Testis (tissue), 2 donors: ENCODE measurements at regions not wholly inside any gene's neighbourhood (a gene's known extent, or its start where the extent isn't known, plus 50 kb on each side); places are given as distances from the start of the nearest gene placed in this dataset.

Source experiments
- DNase-seq: peaks from one replicate; pipeline ENCODE4 v3.0.0-alpha.2; 2019
- H3K27ac ChIP-seq, 2 donors: fragments of 200-600 bp; sonication (generic); one replicate each; pipeline ENCODE4 v1.5.1; 2019
- H3K27me3 ChIP-seq: fragments of 200-600 bp; sonication (generic); one replicate; pipeline ENCODE4 v1.5.1; 2019
- H3K36me3 ChIP-seq: fragments of 200-600 bp; sonication (generic); one replicate; pipeline ENCODE4 v1.5.1; 2017; ENCODE audit warnings: low read depth; ENCODE audit errors: missing control alignments
- H3K4me1 ChIP-seq: fragments of 200-600 bp; sonication (generic); one replicate; pipeline ENCODE4 v1.5.1; 2019
- H3K4me3 ChIP-seq, 2 donors: fragments of 200-600 bp; sonication (generic); one replicate each; pipeline ENCODE4 v1.5.1; 2017 to 2019
- H3K9me3 ChIP-seq: fragments of 200-600 bp; sonication (generic); one replicate; pipeline ENCODE4 v1.5.1; 2017
- POLR2A ChIP-seq: fragments of 450-650 bp; IDR thresholded peaks from one replicate; pipeline ENCODE4 v1.6.1; 2017; ENCODE audit warnings: antibody characterized with exemption, mild to moderate bottlenecking, moderate library complexity
- WGBS, 2 donors: methylation state at CpG; one replicate each; pipeline ENCODE4 v1.1.5; 2018; 5-methylcytosine and 5-hydroxymethylcytosine counted together
- intact Hi-C: fragments of 100-400 bp; cut with DNase I; formaldehyde crosslinking; loops from one replicate; pipeline ENCODE4 v1.15.1; 2023; ENCODE audit warnings: low total_unique reads
- TF ChIP-seq, protein P1 (sequence below), 3 experiments: fragments of 450-650 bp in 2 of 3; fragments of 200-600 bp in 1 of 3; sonication (generic) in 1 of 3; IDR thresholded peaks; one replicate each; pipeline ENCODE4 v1.5.1; 2016 to 2019; ENCODE audit warnings: antibody characterized with exemption in 3 of 3, mild to moderate bottlenecking in 2 of 3, moderate library complexity in 1 of 3

DNA sequence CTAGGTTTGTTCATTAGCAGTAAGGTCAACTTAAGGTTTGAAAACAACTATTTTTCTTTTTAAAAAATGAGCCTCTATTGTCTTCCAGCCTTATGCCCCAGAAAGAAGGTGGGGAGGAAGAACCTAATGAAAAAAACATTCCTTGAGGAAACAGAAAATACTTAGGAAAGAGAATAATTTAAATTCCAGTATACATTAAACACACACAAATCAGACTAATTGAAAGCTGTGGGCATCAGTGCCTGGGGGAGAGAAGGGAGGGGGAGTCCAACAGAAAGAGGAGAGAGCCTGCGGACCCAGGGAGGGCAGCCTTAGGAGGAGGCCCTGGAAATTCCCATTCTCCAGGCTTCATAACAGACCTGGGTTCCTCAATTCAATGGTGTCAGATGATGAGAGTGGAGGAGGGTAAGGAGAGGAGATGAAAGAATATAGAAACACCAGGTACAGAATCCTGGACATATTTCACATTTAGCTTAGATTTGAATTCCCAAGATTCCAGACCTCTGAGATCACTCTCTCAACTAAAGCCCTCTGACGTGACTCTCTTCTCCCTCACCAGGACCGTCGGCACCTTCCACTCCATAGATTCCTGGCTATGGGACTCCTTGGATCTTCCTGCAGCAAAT is 320.5 kb upstream of the UMPS start:
- Histone ChIP-seq H3K4me1 (no peaks in the 10 kb centered on the region), H3K27ac (peak overlapping the region in 1 of 2 donors; percentile 12), H3K9me3 (no peaks in the 10 kb centered on the region), H3K27me3 (no peaks in the 10 kb centered on the region), H3K36me3 (no peaks in the 10 kb centered on the region), H3K4me3 (no peak overlapping the region)
- intact Hi-C loops: no loop called here
- WGBS, 2 donors: 81 to 83% methylated on average over 4 of the region's 4 CpGs
- no peak for DNase-seq
- TF ChIP-seq, protein P1, sequence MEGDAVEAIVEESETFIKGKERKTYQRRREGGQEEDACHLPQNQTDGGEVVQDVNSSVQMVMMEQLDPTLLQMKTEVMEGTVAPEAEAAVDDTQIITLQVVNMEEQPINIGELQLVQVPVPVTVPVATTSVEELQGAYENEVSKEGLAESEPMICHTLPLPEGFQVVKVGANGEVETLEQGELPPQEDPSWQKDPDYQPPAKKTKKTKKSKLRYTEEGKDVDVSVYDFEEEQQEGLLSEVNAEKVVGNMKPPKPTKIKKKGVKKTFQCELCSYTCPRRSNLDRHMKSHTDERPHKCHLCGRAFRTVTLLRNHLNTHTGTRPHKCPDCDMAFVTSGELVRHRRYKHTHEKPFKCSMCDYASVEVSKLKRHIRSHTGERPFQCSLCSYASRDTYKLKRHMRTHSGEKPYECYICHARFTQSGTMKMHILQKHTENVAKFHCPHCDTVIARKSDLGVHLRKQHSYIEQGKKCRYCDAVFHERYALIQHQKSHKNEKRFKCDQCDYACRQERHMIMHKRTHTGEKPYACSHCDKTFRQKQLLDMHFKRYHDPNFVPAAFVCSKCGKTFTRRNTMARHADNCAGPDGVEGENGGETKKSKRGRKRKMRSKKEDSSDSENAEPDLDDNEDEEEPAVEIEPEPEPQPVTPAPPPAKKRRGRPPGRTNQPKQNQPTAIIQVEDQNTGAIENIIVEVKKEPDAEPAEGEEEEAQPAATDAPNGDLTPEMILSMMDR (IDR thresholded peaks at IDR 0.05): no peak
- no peak for TF ChIP-seq POLR2A

- no peak for DNase-seq
- H3K27me3 ChIP-seq: no peaks in the 10 kb centered on the region
- 93 to 95% methylated on average over 3 of the region's 3 CpGs for WGBS, 2 donors
- no peaks in the 10 kb centered on the region for H3K9me3 ChIP-seq
- no peak for TF ChIP-seq POLR2A
- TF ChIP-seq, protein P1 (IDR thresholded peaks at IDR 0.05): no peak
- H3K4me3 ChIP-seq: no peak overlapping the region
- H3K27ac ChIP-seq: no peak overlapping the region
- H3K4me1 ChIP-seq: no peaks in the 10 kb centered on the region
- intact Hi-C loops: no loop called here
- H3K36me3 ChIP-seq: no peaks in the 10 kb centered on the region
Observed at GRCh38 chr3:124410471-124410870, 319.8 kb upstream of the UMPS start.

- H3K36me3 ChIP-seq: no peaks in the 10 kb centered on the region
- intact Hi-C loops: no loop called here
- no peak for DNase-seq
- no peak overlapping the region for H3K4me3 ChIP-seq
- no peak overlapping the region for H3K27ac ChIP-seq
- H3K27me3 ChIP-seq: no peaks in the 10 kb centered on the region
- no peaks in the 10 kb centered on the region for H3K9me3 ChIP-seq
- H3K4me1 ChIP-seq: no peaks in the 10 kb centered on the region
- TF ChIP-seq, protein P1 (IDR thresholded peaks at IDR 0.05): no peak
- TF ChIP-seq POLR2A: no peak
Observed at GRCh38 chr3:124411728-124412127, 318.5 kb upstream of the UMPS start.

DNA sequence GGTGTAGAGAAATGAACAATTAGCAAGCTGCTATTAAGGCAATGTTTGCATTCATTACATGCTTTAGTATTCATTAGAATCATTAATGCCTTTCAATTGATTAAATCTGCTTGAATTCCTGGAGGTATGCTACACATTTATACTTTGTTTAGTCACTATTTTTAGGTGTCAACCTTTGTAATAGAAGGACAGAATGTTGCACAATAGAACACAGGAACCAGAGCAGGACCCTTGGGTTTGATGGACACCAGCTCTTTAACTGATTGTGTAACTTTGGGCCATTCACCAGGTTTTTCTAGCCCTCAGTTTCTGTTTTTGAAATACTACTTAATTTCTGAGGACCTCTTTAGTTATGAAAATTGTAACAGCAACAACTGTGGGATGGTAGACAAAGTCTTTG is 317.6 kb upstream of the UMPS start:
- no peak for DNase-seq
- H3K9me3 ChIP-seq: no peaks in the 10 kb centered on the region
- TF ChIP-seq POLR2A: no peak
- TF ChIP-seq, protein P1 (IDR thresholded peaks at IDR 0.05): no peak
- no peak overlapping the region for H3K4me3 ChIP-seq
- no peak overlapping the region for H3K27ac ChIP-seq
- no peaks in the 10 kb centered on the region for H3K4me1 ChIP-seq
- intact Hi-C loops: no loop called here
- no peaks in the 10 kb centered on the region for H3K27me3 ChIP-seq
- no peaks in the 10 kb centered on the region for H3K36me3 ChIP-seq

DNA sequence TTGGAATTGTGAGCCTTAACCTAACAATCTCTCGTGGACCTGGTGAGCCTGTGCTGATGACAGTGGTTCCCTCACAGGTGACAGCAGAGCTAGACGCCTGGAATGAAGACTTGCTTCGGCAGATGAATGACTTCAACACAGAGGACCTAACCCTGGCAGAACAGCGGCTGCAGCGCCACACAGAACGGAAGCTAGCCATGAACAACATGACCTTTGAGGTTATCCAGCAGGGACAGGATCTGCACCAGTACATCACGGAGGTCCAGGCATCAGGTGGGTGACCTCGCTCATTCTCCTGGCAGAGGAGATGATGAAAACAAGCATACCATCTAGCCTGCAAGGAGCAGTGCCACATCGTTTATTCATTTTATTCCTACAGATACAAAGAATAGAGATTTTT is 316.9 kb upstream of the UMPS start:
- H3K27me3 ChIP-seq: no peaks in the 10 kb centered on the region
- no peaks in the 10 kb centered on the region for H3K4me1 ChIP-seq
- H3K9me3 ChIP-seq: no peaks in the 10 kb centered on the region
- DNase-seq: no peak
- no peak overlapping the region for H3K4me3 ChIP-seq
- intact Hi-C loops: no loop called here
- WGBS, 2 donors: 93 to 96% methylated on average over 8 to 9 of the region's 9 CpGs
- TF ChIP-seq POLR2A: no peak
- TF ChIP-seq, protein P1 (IDR thresholded peaks at IDR 0.05): no peak
- no peaks in the 10 kb centered on the region for H3K36me3 ChIP-seq
- H3K27ac ChIP-seq: no peak overlapping the region
